ENCODE measurements at regions not wholly inside any gene's neighbourhood (a gene's known extent, or its start where the extent isn't known, plus 50 kb on each side); places are given as distances from the start of the nearest gene placed in this dataset.

GRCh38 chr15:29490747-29491471 lies 221.3 kb upstream of the NSMCE3 start:
- no peak for FAIRE-seq

GRCh38 chr15:29480949-29481348 lies 211.3 kb upstream of the NSMCE3 start:
- no peak for FAIRE-seq

- FAIRE-seq = no peak
These were observed 210.7 kb upstream of the NSMCE3 start for GRCh38 chr15:29480278-29480677.

GRCh38 chr15:29477256-29477655 lies 207.6 kb upstream of the NSMCE3 start:
- FAIRE-seq = no peak

GRCh38 chr15:29476503-29477080 lies 207.0 kb upstream of the NSMCE3 start:
- no peak for FAIRE-seq

GRCh38 chr15:29475096-29475495 lies 205.5 kb upstream of the NSMCE3 start:
- FAIRE-seq = no peak

GRCh38 chr15:29473621-29474105 lies 204.0 kb upstream of the NSMCE3 start:
- no peak for FAIRE-seq

- no peak for FAIRE-seq
These were observed 203.4 kb upstream of the NSMCE3 start for GRCh38 chr15:29472901-29473445.

GRCh38 chr15:29471757-29472156 lies 202.1 kb upstream of the NSMCE3 start:
- no peak for FAIRE-seq

GRCh38 chr15:29471306-29471705 lies 201.7 kb upstream of the NSMCE3 start:
- FAIRE-seq = no peak

- FAIRE-seq = no peak
These were observed 201.2 kb upstream of the NSMCE3 start for GRCh38 chr15:29470794-29471193.

- FAIRE-seq = no peak
These were observed 200.7 kb upstream of the NSMCE3 start for GRCh38 chr15:29470311-29470710.

- FAIRE-seq = no peak
These were observed 199.3 kb upstream of the NSMCE3 start for GRCh38 chr15:29468899-29469298.

- FAIRE-seq = no peak
These were observed 197.5 kb upstream of the NSMCE3 start for GRCh38 chr15:29467091-29467490.

GRCh38 chr15:29466292-29466691 lies 196.7 kb upstream of the NSMCE3 start:
- no peak for FAIRE-seq

GRCh38 chr15:29465816-29466215 lies 196.2 kb upstream of the NSMCE3 start:
- FAIRE-seq = no peak

- FAIRE-seq = no peak
These were observed 195.6 kb upstream of the NSMCE3 start for GRCh38 chr15:29465196-29465595.

GRCh38 chr15:29461877-29462276 lies 192.3 kb upstream of the NSMCE3 start:
- FAIRE-seq = no peak

- no peak for FAIRE-seq
These were observed 188.7 kb upstream of the NSMCE3 start for GRCh38 chr15:29458361-29458760.

- FAIRE-seq = no peak
These were observed 188.1 kb upstream of the NSMCE3 start for GRCh38 chr15:29457729-29458128.

- FAIRE-seq = no peak
These were observed 187.3 kb upstream of the NSMCE3 start for GRCh38 chr15:29456964-29457363.

- FAIRE-seq = no peak
These were observed 186.6 kb upstream of the NSMCE3 start for GRCh38 chr15:29456255-29456654.

- no peak for FAIRE-seq
These were observed 185.9 kb upstream of the NSMCE3 start for GRCh38 chr15:29455530-29455929.

- FAIRE-seq = no peak
These were observed 185.4 kb upstream of the NSMCE3 start for GRCh38 chr15:29455055-29455454.

Data from islet of Langerhans (tissue), 1 donor.